Mammary epithelial cell (primary cell): ENCODE measurements at regions not wholly inside any gene's neighbourhood (a gene's known extent, or its start where the extent isn't known, plus 50 kb on each side); places are given as distances from the start of the nearest gene placed in this dataset.

ENCODE experiments used
- CTCF ChIP-seq, 2 donors: IDR thresholded peaks in 1 of 2; conservative IDR thresholded peaks in 1 of 2; 2 replicates each; pipeline ENCODE4 v1.5.1; 2011 to 2012; ENCODE audit warnings: inconsistent platforms in 2 of 2, low read length in 2 of 2, mild to moderate bottlenecking in 2 of 2, control low read depth in 1 of 2, low read depth in 1 of 2; ENCODE audit not compliant: insufficient read depth in 1 of 2; ENCODE audit errors: extremely low read depth in 1 of 2
- EZH2 ChIP-seq: IDR thresholded peaks from 2 replicates; pipeline ENCODE4 v1.6.1; 2012; ENCODE audit warnings: low read length, inconsistent platforms, borderline replicate concordance

DNA sequence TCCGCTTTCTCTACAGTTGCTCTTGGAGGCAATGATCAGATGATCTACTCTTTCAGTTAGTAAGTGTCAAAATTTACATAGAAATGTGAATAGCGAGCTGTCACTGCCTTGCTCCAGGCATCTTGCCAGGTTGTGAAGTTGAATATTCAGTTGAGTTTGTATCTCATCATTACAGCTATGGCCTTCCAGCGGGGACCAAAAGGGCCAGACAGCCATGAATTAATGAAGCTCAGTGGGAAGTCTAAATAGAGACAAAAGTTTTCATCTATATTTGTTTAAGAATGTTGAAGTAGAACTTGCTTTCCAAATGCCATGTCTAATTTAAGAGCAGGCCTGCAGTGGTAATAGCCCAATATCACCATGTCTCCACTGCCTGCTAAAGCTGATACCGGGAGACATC, 387.8 kb downstream of the FLRT2 start:
- no peak for TF ChIP-seq CTCF (conservative IDR thresholded peaks at IDR 0.05 in 1 of 2, IDR thresholded peaks at IDR 0.05 in 1 of 2; ENCODE audit: extremely low read depth in 1 of 2, insufficient read depth in 1 of 2, low read depth in 1 of 2, low read length in 2 of 2)
- no peak for TF ChIP-seq EZH2
